Esophagus muscularis mucosa (tissue), 4 donors: ENCODE measurements at regions not wholly inside any gene's neighbourhood (a gene's known extent, or its start where the extent isn't known, plus 50 kb on each side); places are given as distances from the start of the nearest gene placed in this dataset.

Source experiments
- DNase-seq: peaks from one replicate; pipeline ENCODE4 v3.0.0-alpha.2; 2017; ENCODE audit errors: extremely low spot score
- H3K27ac ChIP-seq, 4 donors: fragments of 200-600 bp; sonication (generic); replicated peaks in 1 of 4; 1 replicate in 3 of 4; 2 replicates in 1 of 4; pipeline ENCODE4 v1.5.1; 2016 to 2019; ENCODE audit warnings: mild to moderate bottlenecking in 1 of 4
- H3K27me3 ChIP-seq, 4 donors: fragments of 200-600 bp; sonication (generic); one replicate each; pipeline versions ENCODE4 v1.5.1 to v1.6.0; 2016 to 2019
- H3K36me3 ChIP-seq, 4 donors: fragments of 200-600 bp; sonication (generic); one replicate each; pipeline ENCODE4 v1.5.1; 2016 to 2019
- H3K4me1 ChIP-seq, 4 donors: fragments of 200-600 bp; sonication (generic); one replicate each; pipeline ENCODE4 v1.5.1; 2016 to 2019
- H3K4me3 ChIP-seq, 4 donors: fragments of 200-600 bp; sonication (generic); 1 replicate in 2 of 4; 2 replicates in 2 of 4; pipeline ENCODE4 v1.5.1; 2016 to 2019; ENCODE audit warnings: mild to moderate bottlenecking in 4 of 4, moderate library complexity in 1 of 4
- H3K9me3 ChIP-seq, 4 donors: fragments of 200-600 bp; sonication (generic); 1 replicate in 3 of 4; 2 replicates in 1 of 4; pipeline ENCODE4 v1.5.1; 2016 to 2019
- CTCF ChIP-seq, 3 experiments: fragments of 200-600 bp in 2 of 3; fragments of 450-650 bp in 1 of 3; sonication (generic) in 2 of 3; IDR thresholded peaks; one replicate each; pipeline ENCODE4 v1.5.1; 2017 to 2019; ENCODE audit warnings: antibody characterized with exemption in 3 of 3, mild to moderate bottlenecking in 2 of 3, moderate library complexity in 1 of 3
- EP300 ChIP-seq: sonication (generic); formaldehyde crosslinking; IDR thresholded peaks from one replicate; pipeline ENCODE4 v1.6.1; 2017; ENCODE audit warnings: antibody characterized with exemption
- POLR2A ChIP-seq: fragments of 450-650 bp; IDR thresholded peaks from one replicate; pipeline ENCODE4 v1.6.1; 2017; ENCODE audit warnings: antibody characterized with exemption, moderate library complexity, mild to moderate bottlenecking, low read depth
- POLR2AphosphoS5 ChIP-seq, 2 donors: sonication (generic); formaldehyde crosslinking; IDR thresholded peaks; one replicate each; pipeline ENCODE4 v1.6.1; 2017; ENCODE audit warnings: antibody characterized with exemption in 2 of 2
- WGBS: methylation state at CpG from one replicate; pipeline ENCODE4 v1.1.5; 2018; 5-methylcytosine and 5-hydroxymethylcytosine counted together
- intact Hi-C: fragments of 100-400 bp; cut with DNase I; formaldehyde crosslinking; loops from one replicate; pipeline ENCODE4 v1.15.1; 2023

GRCh38 chr12:19597167-19598026 lies 158.1 kb downstream of the AEBP2 start:
- peak overlapping the region in 1 of 4 donors; percentile 36 for H3K27ac ChIP-seq

GRCh38 chr12:19605720-19606119 lies 166.4 kb downstream of the AEBP2 start:
- Histone ChIP-seq H3K4me3 (no peak overlapping the region), H3K27me3 (no peaks in the 10 kb centered on the region), H3K9me3 (no peaks in the 10 kb centered on the region), H3K27ac (no peak overlapping the region), H3K36me3 (no peaks in the 10 kb centered on the region), H3K4me1 (no peaks in the 10 kb centered on the region)
- 94% methylated on average over 7 of the region's 7 CpGs for WGBS
- intact Hi-C loops: no loop called here
- TF ChIP-seq EP300 (no peak), POLR2A (no peak)
- no peak for DNase-seq

More at GRCh38 chr12:19597167-19598026, 158.1 kb downstream of the AEBP2 start:
- H3K36me3 ChIP-seq: no peaks in the 10 kb centered on the region
- H3K9me3 ChIP-seq: no peaks in the 10 kb centered on the region
- TF ChIP-seq POLR2AphosphoS5 (IDR thresholded peaks at IDR 0.05): no peak
- no peak for TF ChIP-seq EP300
- TF ChIP-seq POLR2A: no peak
- no peak for TF ChIP-seq CTCF (IDR thresholded peaks at IDR 0.05)
- no peaks in the 10 kb centered on the region for H3K4me1 ChIP-seq
- no peaks in the 10 kb centered on the region for H3K27me3 ChIP-seq
- H3K4me3 ChIP-seq: no peak overlapping the region
- intact Hi-C loops: no loop called here
- 71% methylated on average over 10 of the region's 10 CpGs for WGBS
- no peak for DNase-seq

GRCh38 chr12:19608039-19608438 lies 168.7 kb downstream of the AEBP2 start:
- TF ChIP-seq CTCF (IDR thresholded peaks at IDR 0.05) (no peak), EP300 (no peak), POLR2AphosphoS5 (IDR thresholded peaks at IDR 0.05) (no peak), POLR2A (no peak)
- Histone ChIP-seq H3K27ac (no peak overlapping the region), H3K36me3 (no peaks in the 10 kb centered on the region), H3K9me3 (no peaks in the 10 kb centered on the region), H3K4me3 (no peak overlapping the region), H3K27me3 (no peaks in the 10 kb centered on the region), H3K4me1 (no peaks in the 10 kb centered on the region)
- DNase-seq: no peak
- intact Hi-C loops: no loop called here
- WGBS: 43% methylated on average over 1 of the region's 1 CpG

- WGBS: 84% methylated on average over 6 of the region's 6 CpGs
- DNase-seq: no peak
- Histone ChIP-seq H3K4me1 (no peaks in the 10 kb centered on the region), H3K4me3 (no peak overlapping the region), H3K27ac (no peak overlapping the region), H3K36me3 (no peaks in the 10 kb centered on the region), H3K27me3 (no peaks in the 10 kb centered on the region), H3K9me3 (no peaks in the 10 kb centered on the region)
- intact Hi-C loops: no loop called here
- TF ChIP-seq EP300 (no peak), POLR2AphosphoS5 (IDR thresholded peaks at IDR 0.05) (no peak), CTCF (IDR thresholded peaks at IDR 0.05) (no peak), POLR2A (no peak)
Measured at GRCh38 chr12:19613051-19613535, 173.8 kb downstream of the AEBP2 start.

- Histone ChIP-seq H3K4me1 (no peaks in the 10 kb centered on the region), H3K9me3 (no peaks in the 10 kb centered on the region), H3K36me3 (no peaks in the 10 kb centered on the region), H3K27ac (no peak overlapping the region), H3K27me3 (no peaks in the 10 kb centered on the region), H3K4me3 (no peak overlapping the region)
- no peak for DNase-seq
- TF ChIP-seq POLR2A: no peak
- no peak for TF ChIP-seq EP300
- no peak for TF ChIP-seq POLR2AphosphoS5 (IDR thresholded peaks at IDR 0.05)
- TF ChIP-seq CTCF (IDR thresholded peaks at IDR 0.05): no peak
- intact Hi-C loops: no loop called here
- WGBS: 78% methylated on average over 6 of the region's 6 CpGs
Measured at GRCh38 chr12:19614601-19615383, 175.5 kb downstream of the AEBP2 start.
